Nephron progenitor cell (in vitro differentiated cells): ENCODE measurements at regions not wholly inside any gene's neighbourhood (a gene's known extent, or its start where the extent isn't known, plus 50 kb on each side); places are given as distances from the start of the nearest gene placed in this dataset.
A peak's percentile ranks its signal among the peaks of the same experiment; 100 is the strongest.

ENCODE experiments used
- DNase-seq: peaks from one replicate; pipeline ENCODE4 v3.0.0; 2021
- H3K27ac Mint-ChIP-seq: 2 replicates; pipeline ENCODE4 v1.8.0; 2021; ENCODE audit warnings: mild to moderate bottlenecking, moderate library complexity, mixed read lengths
- H3K27me3 Mint-ChIP-seq: 2 replicates; pipeline ENCODE4 v1.8.0; 2021; ENCODE audit warnings: mild to moderate bottlenecking, low read depth, mixed read lengths; ENCODE audit not compliant: poor library complexity
- H3K36me3 Mint-ChIP-seq: 2 replicates; pipeline ENCODE4 v1.8.0; 2021; ENCODE audit warnings: low read depth, mixed read lengths
- H3K4me1 Mint-ChIP-seq: 2 replicates; pipeline ENCODE4 v1.8.0; 2021; ENCODE audit warnings: mixed read lengths
- H3K4me3 Mint-ChIP-seq: 2 replicates; pipeline ENCODE4 v1.8.0; 2021; ENCODE audit warnings: mild to moderate bottlenecking, moderate library complexity, mixed read lengths
- H3K9me3 Mint-ChIP-seq: 2 replicates; pipeline ENCODE4 v1.8.0; 2021; ENCODE audit warnings: mild to moderate bottlenecking, moderate library complexity, mixed read lengths
- TF ChIP-seq, protein P1 (sequence below): fragments of 200-600 bp; sonication (generic); IDR thresholded peaks from 2 replicates; pipeline ENCODE4 v1.5.0; 2021; ENCODE audit warnings: antibody characterized with exemption

DNA sequence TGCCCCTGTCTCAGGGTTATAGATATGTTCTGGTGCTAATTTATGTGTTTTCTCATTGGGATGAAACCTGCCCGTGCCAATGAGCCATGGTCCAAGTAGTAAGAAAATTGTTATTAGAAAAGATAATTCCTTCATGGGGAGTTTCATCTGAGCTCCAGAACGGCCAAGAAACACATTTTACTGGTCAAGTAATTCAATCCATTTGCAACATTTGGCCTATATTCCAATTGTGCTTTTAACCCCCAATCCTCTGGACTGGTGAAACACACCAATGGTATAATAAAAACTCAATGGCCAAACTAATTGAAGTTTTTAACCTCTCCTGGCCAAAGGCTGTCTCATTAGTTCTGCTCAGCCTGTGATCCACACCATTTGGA lies 53.7 kb upstream of the XCR1 start:
- Mint-ChIP-seq H3K9me3 (peaks cover 8% of the 10 kb centered on the region), H3K36me3 (no peaks in the 10 kb centered on the region), H3K4me1 (no peaks in the 10 kb centered on the region), H3K27ac (no peak overlapping the region), H3K4me3 (no peak overlapping the region), H3K27me3 (peaks cover 3% of the 10 kb centered on the region)
- DNase-seq: no peak
- TF ChIP-seq, protein P1, sequence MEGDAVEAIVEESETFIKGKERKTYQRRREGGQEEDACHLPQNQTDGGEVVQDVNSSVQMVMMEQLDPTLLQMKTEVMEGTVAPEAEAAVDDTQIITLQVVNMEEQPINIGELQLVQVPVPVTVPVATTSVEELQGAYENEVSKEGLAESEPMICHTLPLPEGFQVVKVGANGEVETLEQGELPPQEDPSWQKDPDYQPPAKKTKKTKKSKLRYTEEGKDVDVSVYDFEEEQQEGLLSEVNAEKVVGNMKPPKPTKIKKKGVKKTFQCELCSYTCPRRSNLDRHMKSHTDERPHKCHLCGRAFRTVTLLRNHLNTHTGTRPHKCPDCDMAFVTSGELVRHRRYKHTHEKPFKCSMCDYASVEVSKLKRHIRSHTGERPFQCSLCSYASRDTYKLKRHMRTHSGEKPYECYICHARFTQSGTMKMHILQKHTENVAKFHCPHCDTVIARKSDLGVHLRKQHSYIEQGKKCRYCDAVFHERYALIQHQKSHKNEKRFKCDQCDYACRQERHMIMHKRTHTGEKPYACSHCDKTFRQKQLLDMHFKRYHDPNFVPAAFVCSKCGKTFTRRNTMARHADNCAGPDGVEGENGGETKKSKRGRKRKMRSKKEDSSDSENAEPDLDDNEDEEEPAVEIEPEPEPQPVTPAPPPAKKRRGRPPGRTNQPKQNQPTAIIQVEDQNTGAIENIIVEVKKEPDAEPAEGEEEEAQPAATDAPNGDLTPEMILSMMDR: no peak

DNA sequence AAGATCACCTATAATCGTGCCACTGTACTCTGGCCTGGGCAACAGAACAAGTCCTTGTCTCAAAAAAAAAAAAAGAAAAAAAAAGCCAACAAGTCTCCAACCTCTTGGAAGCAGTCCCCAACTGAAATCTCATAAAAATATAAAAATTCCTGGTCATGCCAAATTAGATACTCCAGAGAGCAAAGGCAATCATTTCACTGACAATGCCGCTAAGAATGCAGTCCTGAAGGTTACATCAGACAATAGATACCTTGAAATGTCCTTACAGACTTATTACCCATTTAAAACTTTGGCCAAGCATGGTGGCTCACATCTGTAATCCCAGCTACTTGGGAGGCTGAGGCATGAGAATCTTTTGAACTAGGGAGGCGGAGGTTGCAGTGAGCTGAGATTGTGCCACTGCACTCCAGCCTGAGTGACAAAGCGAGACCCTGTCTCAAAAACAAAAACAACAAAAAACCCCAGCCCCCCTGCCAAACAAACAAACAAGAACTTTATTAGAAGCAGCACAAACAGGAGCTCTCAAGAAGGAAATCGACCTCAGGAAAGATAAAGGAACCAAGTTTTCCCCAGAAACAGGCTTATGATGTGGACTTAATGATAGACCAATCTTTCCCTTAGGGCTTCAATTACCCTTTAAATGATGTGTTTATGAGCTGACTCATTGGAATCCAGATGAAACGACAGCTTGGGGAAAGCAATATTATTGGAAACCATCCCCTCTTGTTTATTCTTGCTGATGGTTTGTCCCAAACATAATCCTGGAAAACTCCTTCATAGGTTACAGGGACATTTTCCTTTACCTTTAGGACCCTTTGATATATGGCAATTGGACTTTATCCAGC lies 53.1 kb upstream of the XCR1 start:
- no peak overlapping the region for H3K27ac Mint-ChIP-seq

DNA sequence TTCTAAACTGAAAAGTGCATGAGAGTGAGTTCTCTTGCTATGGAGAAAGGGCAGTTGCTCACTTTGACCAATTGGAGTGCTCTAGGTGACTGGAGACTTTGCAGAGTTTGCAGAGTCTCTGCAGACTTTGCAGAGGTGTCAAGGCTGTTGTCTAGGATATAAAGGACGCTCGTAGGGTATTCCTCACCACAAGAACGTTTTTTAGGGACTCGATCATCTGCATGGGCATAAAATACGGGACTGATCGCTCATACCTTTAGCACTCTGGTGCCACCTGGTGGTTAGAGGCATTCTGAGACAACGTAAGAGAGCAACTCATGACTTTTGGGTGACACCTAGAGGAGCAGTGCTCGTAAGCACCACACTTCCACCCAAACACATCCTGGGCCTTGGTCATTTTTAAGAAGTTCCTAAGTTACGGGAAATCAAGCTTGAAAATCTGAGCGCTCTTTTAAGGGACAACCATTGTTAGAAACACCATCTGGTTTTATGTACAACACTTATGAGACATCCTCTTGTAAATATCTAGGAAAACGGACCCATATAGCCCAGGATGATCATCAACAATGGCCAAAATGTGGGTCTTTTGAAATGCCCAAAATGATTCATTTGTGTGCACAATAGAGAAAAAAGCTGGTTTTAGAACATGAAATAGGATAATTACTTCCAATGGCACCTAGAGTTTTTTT lies 51.6 kb upstream of the XCR1 start:
- Mint-ChIP-seq H3K4me1 (no peaks in the 10 kb centered on the region), H3K9me3 (peaks cover 8% of the 10 kb centered on the region), H3K36me3 (no peaks in the 10 kb centered on the region), H3K27ac (no peak overlapping the region), H3K4me3 (peak overlapping the region; percentile 52), H3K27me3 (no peaks in the 10 kb centered on the region)
- DNase-seq: peak; percentile 89
- TF ChIP-seq, protein P1: peak; percentile 94

More for the DNA sequence above, 53.1 kb upstream of the XCR1 start:
- DNase-seq: no peak
- peaks cover 8% of the 10 kb centered on the region for H3K9me3 Mint-ChIP-seq
- H3K27me3 Mint-ChIP-seq: peaks cover 3% of the 10 kb centered on the region
- H3K4me3 Mint-ChIP-seq: no peak overlapping the region
- no peaks in the 10 kb centered on the region for H3K36me3 Mint-ChIP-seq
- TF ChIP-seq, protein P1: no peak
- H3K4me1 Mint-ChIP-seq: no peaks in the 10 kb centered on the region
